DMS53 treated with DMSO at 0.1 percent for 48 hours (cell line): ENCODE measurements at regions not wholly inside any gene's neighbourhood (a gene's known extent, or its start where the extent isn't known, plus 50 kb on each side); places are given as distances from the start of the nearest gene placed in this dataset.

Experiments used
- DNase-seq: peaks from one replicate; lab custom pipeline; 2025; ENCODE audit not compliant: unreplicated experiment; lab: John Stamatoyannopoulos, UW

GRCh38 chr17:36885771-36886377, 51.4 kb upstream of the LHX1 start:
- DNase-seq, result no peak
